ENCODE measurements at regions not wholly inside any gene's neighbourhood (a gene's known extent, or its start where the extent isn't known, plus 50 kb on each side); places are given as distances from the start of the nearest gene placed in this dataset.

GRCh38 chr3:66720508-66720907 lies 219.7 kb upstream of the LRIG1 start:
- TF ChIP-seq POLR2A (IDR thresholded peaks at IDR 0.05) = no peak
- TF ChIP-seq CTCF (IDR thresholded peaks at IDR 0.05) = no peak
- TF ChIP-seq EP300 (IDR thresholded peaks at IDR 0.05) = no peak

All from ovary (tissue), 3 donors.